LNCaP clone FGC (cell line): ENCODE measurements at regions not wholly inside any gene's neighbourhood (a gene's known extent, or its start where the extent isn't known, plus 50 kb on each side); places are given as distances from the start of the nearest gene placed in this dataset.
A peak's percentile ranks its signal among the peaks of the same experiment; 100 is the strongest.

Experiments
- DNase-seq: peaks from one replicate; pipeline ENCODE4 v3.0.0-alpha.2; 2011; ENCODE audit warnings: low read depth
- H3K4me3 ChIP-seq: 2 replicates; pipeline ENCODE4 v1.5.1; 2011; ENCODE audit warnings: mild to moderate bottlenecking, low read depth, low read length, control low read depth
- CTCF ChIP-seq: IDR thresholded peaks from 2 replicates; pipeline ENCODE4 v1.5.1; 2012; ENCODE audit warnings: mild to moderate bottlenecking; ENCODE audit not compliant: control insufficient read depth, insufficient read depth; ENCODE audit errors: extremely low read depth

GRCh38 chr21:38140207-38140903 lies 116.4 kb upstream of the KCNJ15 start:
- no peak for TF ChIP-seq CTCF
- DNase-seq: peak; percentile 92
- H3K4me3 ChIP-seq: no peak overlapping the region

GRCh38 chr21:38142224-38142623 lies 114.6 kb upstream of the KCNJ15 start:
- DNase-seq: no peak
- no peak for TF ChIP-seq CTCF
- no peak overlapping the region for H3K4me3 ChIP-seq

- no peak for DNase-seq
- H3K4me3 ChIP-seq: no peak overlapping the region
- no peak for TF ChIP-seq CTCF
These were observed 112.6 kb upstream of the KCNJ15 start for GRCh38 chr21:38144193-38144592.

- H3K4me3 ChIP-seq: no peak overlapping the region
- no peak for TF ChIP-seq CTCF
- DNase-seq: no peak
These were observed 111.7 kb upstream of the KCNJ15 start for GRCh38 chr21:38145104-38145503.

GRCh38 chr21:38147391-38147790 lies 109.4 kb upstream of the KCNJ15 start:
- TF ChIP-seq CTCF: no peak
- DNase-seq: no peak
- no peak overlapping the region for H3K4me3 ChIP-seq

GRCh38 chr21:38148046-38148445 lies 108.7 kb upstream of the KCNJ15 start:
- DNase-seq: no peak
- TF ChIP-seq CTCF: no peak
- no peak overlapping the region for H3K4me3 ChIP-seq

GRCh38 chr21:38151021-38151645 lies 105.7 kb upstream of the KCNJ15 start:
- no peak for TF ChIP-seq CTCF
- no peak for DNase-seq
- no peak overlapping the region for H3K4me3 ChIP-seq
